ENCODE measurements at regions not wholly inside any gene's neighbourhood (a gene's known extent, or its start where the extent isn't known, plus 50 kb on each side); places are given as distances from the start of the nearest gene placed in this dataset.
"Not testable (repeated sequence)": the region's sequence is repeated elsewhere in the genome, so short reads cannot be mapped to it uniquely, and the experiment has no call there.

- no peak for TF ChIP-seq CTCF (IDR thresholded peaks at IDR 0.05)
- DNase-seq (no peak), ATAC-seq (no peak)
- H3K27ac ChIP-seq (ENCODE audit: low read length), result no peak overlapping the region
- Mint-ChIP-seq H3K4me3 (no peak overlapping the region), H3K27me3 (ENCODE audit: low read depth in 2 of 2) (peaks cover 50 to 77% of the 10 kb centered on the region in 2 donors), H3K27ac (no peak overlapping the region), H3K9me3 (peaks cover 0 to 3% of the 10 kb centered on the region in 2 donors), H3K4me1 (no peaks in the 10 kb centered on the region), H3K36me3 (peaks cover 8% of the 10 kb centered on the region)
- H3K9me3 ChIP-seq (ENCODE audit: control insufficient read depth, insufficient read depth, low read length), result peaks cover 14% of the 10 kb centered on the region
- peaks cover 35% of the 10 kb centered on the region for H3K27me3 ChIP-seq (ENCODE audit: control insufficient read depth, insufficient read depth, low read length)
- no peak overlapping the region for H3K4me3 ChIP-seq (ENCODE audit: low read length)
- 85% methylated on average over 4 of the region's 4 CpGs for WGBS (ENCODE audit: insufficient coverage)
- no peaks in the 10 kb centered on the region for H3K36me3 ChIP-seq (ENCODE audit: control insufficient read depth, insufficient read depth, low read length)
- no peaks in the 10 kb centered on the region for H3K4me1 ChIP-seq (ENCODE audit: control insufficient read depth, insufficient read depth, low read length)
- intact Hi-C loops (cut with micrococcal nuclease), result no loop called here
Observed at GRCh38 chr5:138676556-138677193, 76.5 kb upstream of the CTNNA1 start.

- 90% methylated on average over 5 of the region's 5 CpGs for WGBS (ENCODE audit: insufficient coverage)
- Mint-ChIP-seq H3K4me3 (no peak overlapping the region), H3K27me3 (ENCODE audit: low read depth in 2 of 2) (peaks cover 47 to 70% of the 10 kb centered on the region in 2 donors), H3K9me3 (peaks cover 0 to 3% of the 10 kb centered on the region in 2 donors), H3K27ac (no peak overlapping the region), H3K4me1 (no peaks in the 10 kb centered on the region), H3K36me3 (peaks cover 8% of the 10 kb centered on the region)
- Histone ChIP-seq H3K27ac (ENCODE audit: low read length) (no peak overlapping the region), H3K9me3 (ENCODE audit: control insufficient read depth, insufficient read depth, low read length) (peaks cover 14% of the 10 kb centered on the region), H3K36me3 (ENCODE audit: control insufficient read depth, insufficient read depth, low read length) (no peaks in the 10 kb centered on the region), H3K27me3 (ENCODE audit: control insufficient read depth, insufficient read depth, low read length) (peaks cover 38% of the 10 kb centered on the region), H3K4me3 (ENCODE audit: low read length) (no peak overlapping the region), H3K4me1 (ENCODE audit: control insufficient read depth, insufficient read depth, low read length) (no peaks in the 10 kb centered on the region)
- DNase-seq (no peak), ATAC-seq (no peak)
- intact Hi-C loops (cut with micrococcal nuclease), result no loop called here
- TF ChIP-seq CTCF (IDR thresholded peaks at IDR 0.05), result no peak
Observed at GRCh38 chr5:138676002-138676401, 77.2 kb upstream of the CTNNA1 start.

GRCh38 chr5:138668451-138669380, 84.5 kb upstream of the CTNNA1 start:
- TF ChIP-seq CTCF (IDR thresholded peaks at IDR 0.05), result no peak
- Mint-ChIP-seq H3K36me3 (no peaks in the 10 kb centered on the region), H3K9me3 (no peaks in the 10 kb centered on the region), H3K27ac (no peak overlapping the region), H3K27me3 (ENCODE audit: low read depth in 2 of 2) (peaks cover 70 to 72% of the 10 kb centered on the region in 2 donors), H3K4me1 (peaks cover 31 to 48% of the 10 kb centered on the region in 2 donors), H3K4me3 (peak overlapping the region; percentile 69)
- DNase-seq (peak; percentile 47 to 70), ATAC-seq (peak; percentile 85 to 98 (median 85))
- H3K4me1 ChIP-seq (ENCODE audit: control insufficient read depth, insufficient read depth, low read length), result peaks cover 27% of the 10 kb centered on the region
- no peak overlapping the region for H3K27ac ChIP-seq (ENCODE audit: low read length)
- intact Hi-C loops (cut with micrococcal nuclease), result loop anchor here (2.0 kb wide), 1 partner anchor 14 kb away; no protein-coding TSS in a partner anchor
- peaks cover 75% of the 10 kb centered on the region for H3K27me3 ChIP-seq (ENCODE audit: control insufficient read depth, insufficient read depth, low read length)
- H3K9me3 ChIP-seq (ENCODE audit: control insufficient read depth, insufficient read depth, low read length), result peaks cover 3% of the 10 kb centered on the region
- H3K36me3 ChIP-seq (ENCODE audit: control insufficient read depth, insufficient read depth, low read length), result no peaks in the 10 kb centered on the region
- no peak overlapping the region for H3K4me3 ChIP-seq (ENCODE audit: low read length)
- 32% methylated on average over 8 of the region's 8 CpGs for WGBS (ENCODE audit: insufficient coverage)

GRCh38 chr5:138667782-138668331, 85.4 kb upstream of the CTNNA1 start:
- Histone ChIP-seq H3K27me3 (ENCODE audit: control insufficient read depth, insufficient read depth, low read length) (peaks cover 73% of the 10 kb centered on the region), H3K4me1 (ENCODE audit: control insufficient read depth, insufficient read depth, low read length) (peaks cover 35% of the 10 kb centered on the region)
- Mint-ChIP-seq H3K27me3 (ENCODE audit: low read depth in 2 of 2) (peaks cover 71 to 72% of the 10 kb centered on the region in 2 donors), H3K4me3 (peak overlapping the region; percentile 33), H3K4me1 (peaks cover 40 to 57% of the 10 kb centered on the region in 2 donors)
- not testable (repeated sequence) for H3K27ac ChIP-seq (ENCODE audit: low read length); H3K27ac Mint-ChIP-seq; H3K9me3 ChIP-seq (ENCODE audit: control insufficient read depth, insufficient read depth, low read length); H3K9me3 Mint-ChIP-seq; H3K4me3 ChIP-seq (ENCODE audit: low read length); H3K36me3 Mint-ChIP-seq; ATAC-seq; DNase-seq; H3K36me3 ChIP-seq (ENCODE audit: control insufficient read depth, insufficient read depth, low read length)
- intact Hi-C loops (cut with micrococcal nuclease), result loop anchor here (2.0 kb wide), 1 partner anchor 13 kb away; no protein-coding TSS in a partner anchor
- 82% methylated on average over 1 of the region's 2 CpGs for WGBS (ENCODE audit: insufficient coverage)
